ENCODE measurements at regions not wholly inside any gene's neighbourhood (a gene's known extent, or its start where the extent isn't known, plus 50 kb on each side); places are given as distances from the start of the nearest gene placed in this dataset.

- H3K27me3 ChIP-seq (ENCODE audit: control insufficient read depth in 2 of 2, insufficient read depth in 2 of 2, low read length in 2 of 2): no peaks in the 10 kb centered on the region
- peaks cover 0 to under 1% of the 10 kb centered on the region in 2 donors for H3K4me1 ChIP-seq (ENCODE audit: control insufficient read depth in 2 of 2, insufficient read depth in 2 of 2, low read length in 2 of 2)
- no peak overlapping the region for H3K27ac ChIP-seq (ENCODE audit: low read depth in 2 of 2, low read length in 2 of 2)
Observed at GRCh38 chr7:121605317-121605680, 209.2 kb upstream of the FAM3C start.

GRCh38 chr7:121604627-121605316 lies 208.7 kb upstream of the FAM3C start:
- no peak overlapping the region for H3K9ac ChIP-seq (ENCODE audit: low read depth in 1 of 2, low read length in 2 of 2)
- no peaks in the 10 kb centered on the region for H3K27me3 ChIP-seq (ENCODE audit: control insufficient read depth in 2 of 2, insufficient read depth in 2 of 2, low read length in 2 of 2)
- H3K9me3 ChIP-seq (ENCODE audit: control insufficient read depth in 2 of 2, low read length in 2 of 2): peaks cover 0 to 2% of the 10 kb centered on the region in 2 donors
- no peak overlapping the region for H3K4me3 ChIP-seq (ENCODE audit: low read length in 2 of 2)
- H3K4me1 ChIP-seq (ENCODE audit: control insufficient read depth in 2 of 2, insufficient read depth in 2 of 2, low read length in 2 of 2): no peaks in the 10 kb centered on the region
- no peaks in the 10 kb centered on the region for H3K36me3 ChIP-seq (ENCODE audit: control insufficient read depth in 2 of 2, insufficient read depth in 2 of 2, low read length in 2 of 2)
- H3K27ac ChIP-seq (ENCODE audit: low read depth in 2 of 2, low read length in 2 of 2): no peak overlapping the region

More at GRCh38 chr7:121605317-121605680, 209.2 kb upstream of the FAM3C start:
- no peak overlapping the region for H3K4me3 ChIP-seq (ENCODE audit: low read length in 2 of 2)
- no peak overlapping the region for H3K9ac ChIP-seq (ENCODE audit: low read depth in 1 of 2, low read length in 2 of 2)
- no peaks in the 10 kb centered on the region for H3K9me3 ChIP-seq (ENCODE audit: control insufficient read depth in 2 of 2, low read length in 2 of 2)
- H3K36me3 ChIP-seq (ENCODE audit: control insufficient read depth in 2 of 2, insufficient read depth in 2 of 2, low read length in 2 of 2): no peaks in the 10 kb centered on the region

- H3K27me3 ChIP-seq (ENCODE audit: control insufficient read depth in 2 of 2, insufficient read depth in 2 of 2, low read length in 2 of 2): no peaks in the 10 kb centered on the region
- H3K4me3 ChIP-seq (ENCODE audit: low read length in 2 of 2): no peak overlapping the region
- no peak overlapping the region for H3K9ac ChIP-seq (ENCODE audit: low read depth in 1 of 2, low read length in 2 of 2)
- H3K9me3 ChIP-seq (ENCODE audit: control insufficient read depth in 2 of 2, low read length in 2 of 2): peaks cover 0 to 2% of the 10 kb centered on the region in 2 donors
- H3K27ac ChIP-seq (ENCODE audit: low read depth in 2 of 2, low read length in 2 of 2): no peak overlapping the region
- H3K4me1 ChIP-seq (ENCODE audit: control insufficient read depth in 2 of 2, insufficient read depth in 2 of 2, low read length in 2 of 2): no peaks in the 10 kb centered on the region
- H3K36me3 ChIP-seq (ENCODE audit: control insufficient read depth in 2 of 2, insufficient read depth in 2 of 2, low read length in 2 of 2): no peaks in the 10 kb centered on the region
Observed at GRCh38 chr7:121603886-121604285, 207.8 kb upstream of the FAM3C start.

- H3K36me3 ChIP-seq (ENCODE audit: control insufficient read depth in 2 of 2, insufficient read depth in 2 of 2, low read length in 2 of 2): no peaks in the 10 kb centered on the region
- no peak overlapping the region for H3K9ac ChIP-seq (ENCODE audit: low read depth in 1 of 2, low read length in 2 of 2)
- no peak overlapping the region for H3K4me3 ChIP-seq (ENCODE audit: low read length in 2 of 2)
- no peaks in the 10 kb centered on the region for H3K4me1 ChIP-seq (ENCODE audit: control insufficient read depth in 2 of 2, insufficient read depth in 2 of 2, low read length in 2 of 2)
- H3K9me3 ChIP-seq (ENCODE audit: control insufficient read depth in 2 of 2, low read length in 2 of 2): peaks cover 0 to 2% of the 10 kb centered on the region in 2 donors
- H3K27me3 ChIP-seq (ENCODE audit: control insufficient read depth in 2 of 2, insufficient read depth in 2 of 2, low read length in 2 of 2): no peaks in the 10 kb centered on the region
- no peak overlapping the region for H3K27ac ChIP-seq (ENCODE audit: low read depth in 2 of 2, low read length in 2 of 2)
Observed at GRCh38 chr7:121599887-121600286, 203.8 kb upstream of the FAM3C start.

GRCh38 chr7:121595758-121596696 lies 199.9 kb upstream of the FAM3C start:
- Histone ChIP-seq H3K36me3 (ENCODE audit: control insufficient read depth in 2 of 2, insufficient read depth in 2 of 2, low read length in 2 of 2) (no peaks in the 10 kb centered on the region), H3K4me3 (ENCODE audit: low read length in 2 of 2) (no peak overlapping the region), H3K4me1 (ENCODE audit: control insufficient read depth in 2 of 2, insufficient read depth in 2 of 2, low read length in 2 of 2) (no peaks in the 10 kb centered on the region), H3K27ac (ENCODE audit: low read depth in 2 of 2, low read length in 2 of 2) (no peak overlapping the region), H3K27me3 (ENCODE audit: control insufficient read depth in 2 of 2, insufficient read depth in 2 of 2, low read length in 2 of 2) (no peaks in the 10 kb centered on the region), H3K9me3 (ENCODE audit: control insufficient read depth in 2 of 2, low read length in 2 of 2) (peaks cover 0 to 2% of the 10 kb centered on the region in 2 donors), H3K9ac (ENCODE audit: low read depth in 1 of 2, low read length in 2 of 2) (no peak overlapping the region)

- no peaks in the 10 kb centered on the region for H3K36me3 ChIP-seq (ENCODE audit: control insufficient read depth in 2 of 2, insufficient read depth in 2 of 2, low read length in 2 of 2)
- H3K27me3 ChIP-seq (ENCODE audit: control insufficient read depth in 2 of 2, insufficient read depth in 2 of 2, low read length in 2 of 2): no peaks in the 10 kb centered on the region
- no peak overlapping the region for H3K9ac ChIP-seq (ENCODE audit: low read depth in 1 of 2, low read length in 2 of 2)
- no peak overlapping the region for H3K4me3 ChIP-seq (ENCODE audit: low read length in 2 of 2)
- H3K4me1 ChIP-seq (ENCODE audit: control insufficient read depth in 2 of 2, insufficient read depth in 2 of 2, low read length in 2 of 2): no peaks in the 10 kb centered on the region
- H3K27ac ChIP-seq (ENCODE audit: low read depth in 2 of 2, low read length in 2 of 2): no peak overlapping the region
- H3K9me3 ChIP-seq (ENCODE audit: control insufficient read depth in 2 of 2, low read length in 2 of 2): no peaks in the 10 kb centered on the region
Observed at GRCh38 chr7:121591926-121592325, 195.8 kb upstream of the FAM3C start.

- Histone ChIP-seq H3K9me3 (ENCODE audit: control insufficient read depth in 2 of 2, low read length in 2 of 2) (no peaks in the 10 kb centered on the region), H3K9ac (ENCODE audit: low read depth in 1 of 2, low read length in 2 of 2) (no peak overlapping the region), H3K27ac (ENCODE audit: low read depth in 2 of 2, low read length in 2 of 2) (no peak overlapping the region), H3K4me1 (ENCODE audit: control insufficient read depth in 2 of 2, insufficient read depth in 2 of 2, low read length in 2 of 2) (no peaks in the 10 kb centered on the region), H3K27me3 (ENCODE audit: control insufficient read depth in 2 of 2, insufficient read depth in 2 of 2, low read length in 2 of 2) (no peaks in the 10 kb centered on the region), H3K36me3 (ENCODE audit: control insufficient read depth in 2 of 2, insufficient read depth in 2 of 2, low read length in 2 of 2) (no peaks in the 10 kb centered on the region), H3K4me3 (ENCODE audit: low read length in 2 of 2) (no peak overlapping the region)
Observed at GRCh38 chr7:121587435-121587834, 191.3 kb upstream of the FAM3C start.

- H3K4me1 ChIP-seq (ENCODE audit: control insufficient read depth in 2 of 2, insufficient read depth in 2 of 2, low read length in 2 of 2): peaks cover 0 to 3% of the 10 kb centered on the region in 2 donors
- H3K9me3 ChIP-seq (ENCODE audit: control insufficient read depth in 2 of 2, low read length in 2 of 2): no peaks in the 10 kb centered on the region
- no peak overlapping the region for H3K9ac ChIP-seq (ENCODE audit: low read depth in 1 of 2, low read length in 2 of 2)
- H3K36me3 ChIP-seq (ENCODE audit: control insufficient read depth in 2 of 2, insufficient read depth in 2 of 2, low read length in 2 of 2): no peaks in the 10 kb centered on the region
- no peaks in the 10 kb centered on the region for H3K27me3 ChIP-seq (ENCODE audit: control insufficient read depth in 2 of 2, insufficient read depth in 2 of 2, low read length in 2 of 2)
- no peak overlapping the region for H3K4me3 ChIP-seq (ENCODE audit: low read length in 2 of 2)
- no peak overlapping the region for H3K27ac ChIP-seq (ENCODE audit: low read depth in 2 of 2, low read length in 2 of 2)
Observed at GRCh38 chr7:121582258-121582657, 186.2 kb upstream of the FAM3C start.

GRCh38 chr7:121579639-121580038 lies 183.5 kb upstream of the FAM3C start:
- no peaks in the 10 kb centered on the region for H3K36me3 ChIP-seq (ENCODE audit: control insufficient read depth in 2 of 2, insufficient read depth in 2 of 2, low read length in 2 of 2)

GRCh38 chr7:121578669-121579068 lies 182.6 kb upstream of the FAM3C start:
- Histone ChIP-seq H3K27me3 (ENCODE audit: control insufficient read depth in 2 of 2, insufficient read depth in 2 of 2, low read length in 2 of 2) (no peaks in the 10 kb centered on the region), H3K4me1 (ENCODE audit: control insufficient read depth in 2 of 2, insufficient read depth in 2 of 2, low read length in 2 of 2) (peaks cover 0 to 3% of the 10 kb centered on the region in 2 donors), H3K9ac (ENCODE audit: low read depth in 1 of 2, low read length in 2 of 2) (no peak overlapping the region), H3K4me3 (ENCODE audit: low read length in 2 of 2) (no peak overlapping the region), H3K9me3 (ENCODE audit: control insufficient read depth in 2 of 2, low read length in 2 of 2) (no peaks in the 10 kb centered on the region), H3K27ac (ENCODE audit: low read depth in 2 of 2, low read length in 2 of 2) (no peak overlapping the region), H3K36me3 (ENCODE audit: control insufficient read depth in 2 of 2, insufficient read depth in 2 of 2, low read length in 2 of 2) (no peaks in the 10 kb centered on the region)

More at GRCh38 chr7:121579639-121580038, 183.5 kb upstream of the FAM3C start:
- Histone ChIP-seq H3K9me3 (ENCODE audit: control insufficient read depth in 2 of 2, low read length in 2 of 2) (no peaks in the 10 kb centered on the region), H3K4me1 (ENCODE audit: control insufficient read depth in 2 of 2, insufficient read depth in 2 of 2, low read length in 2 of 2) (peaks cover 0 to 3% of the 10 kb centered on the region in 2 donors), H3K4me3 (ENCODE audit: low read length in 2 of 2) (no peak overlapping the region), H3K9ac (ENCODE audit: low read depth in 1 of 2, low read length in 2 of 2) (no peak overlapping the region), H3K27ac (ENCODE audit: low read depth in 2 of 2, low read length in 2 of 2) (no peak overlapping the region), H3K27me3 (ENCODE audit: control insufficient read depth in 2 of 2, insufficient read depth in 2 of 2, low read length in 2 of 2) (no peaks in the 10 kb centered on the region)
